GM19025 (cell line): ENCODE measurements at regions not wholly inside any gene's neighbourhood (a gene's known extent, or its start where the extent isn't known, plus 50 kb on each side); places are given as distances from the start of the nearest gene placed in this dataset.
"Not testable (repeated sequence)": the region's sequence is repeated elsewhere in the genome, so short reads cannot be mapped to it uniquely, and the experiment has no call there.

Experiments used
- ATAC-seq: cut with Tn5 transposase; IDR thresholded peaks from one replicate; pipeline ENCODE4 v1.9.1; 2021; ENCODE audit warnings: mild to moderate bottlenecking, low read depth, moderate library complexity; ENCODE audit not compliant: unreplicated experiment

- ATAC-seq, result no peak
These were observed 130.0 kb upstream of the NANOGP8 start for GRCh38 chr15:35215093-35215492.

GRCh38 chr15:35211240-35211902, 126.3 kb upstream of the NANOGP8 start:
- no peak for ATAC-seq

GRCh38 chr15:35210370-35210769, 125.3 kb upstream of the NANOGP8 start:
- no peak for ATAC-seq

GRCh38 chr15:35209838-35210237, 124.7 kb upstream of the NANOGP8 start:
- no peak for ATAC-seq

GRCh38 chr15:35208353-35208752, 123.3 kb upstream of the NANOGP8 start:
- ATAC-seq, result no peak

GRCh38 chr15:35206060-35206675, 121.1 kb upstream of the NANOGP8 start:
- no peak for ATAC-seq

- ATAC-seq, result no peak
These were observed 113.1 kb upstream of the NANOGP8 start for GRCh38 chr15:35198197-35198596.

- no peak for ATAC-seq
These were observed 112.7 kb upstream of the NANOGP8 start for GRCh38 chr15:35197754-35198153.

GRCh38 chr15:35197306-35197705, 112.2 kb upstream of the NANOGP8 start:
- no peak for ATAC-seq

- no peak for ATAC-seq
These were observed 111.2 kb upstream of the NANOGP8 start for GRCh38 chr15:35196273-35196672.

- no peak for ATAC-seq
These were observed 110.6 kb upstream of the NANOGP8 start for GRCh38 chr15:35195649-35196048.

- no peak for ATAC-seq
These were observed 109.9 kb upstream of the NANOGP8 start for GRCh38 chr15:35195031-35195430.

GRCh38 chr15:35194296-35194695, 109.2 kb upstream of the NANOGP8 start:
- ATAC-seq, result no peak

- no peak for ATAC-seq
These were observed 106.7 kb upstream of the NANOGP8 start for GRCh38 chr15:35191783-35192182.

GRCh38 chr15:35186346-35186745, 101.3 kb upstream of the NANOGP8 start:
- no peak for ATAC-seq

GRCh38 chr15:35184646-35185045, 99.6 kb upstream of the NANOGP8 start:
- ATAC-seq, result no peak

GRCh38 chr15:35182841-35183479, 97.9 kb upstream of the NANOGP8 start:
- peak; percentile 85 for ATAC-seq

- no peak for ATAC-seq
These were observed 96.4 kb upstream of the NANOGP8 start for GRCh38 chr15:35181538-35181937.

- ATAC-seq, result no peak
These were observed 94.6 kb upstream of the NANOGP8 start for GRCh38 chr15:35179739-35180138.

GRCh38 chr15:35178186-35178585, 93.1 kb upstream of the NANOGP8 start:
- ATAC-seq, result not testable (repeated sequence)

GRCh38 chr15:35174948-35175347, 89.9 kb upstream of the NANOGP8 start:
- ATAC-seq, result no peak
